OCI-LY7 (cell line): ENCODE measurements at regions not wholly inside any gene's neighbourhood (a gene's known extent, or its start where the extent isn't known, plus 50 kb on each side); places are given as distances from the start of the nearest gene placed in this dataset.

Source experiments
- BruUV-seq: library from RNA; stranded (reverse); fragments of 400-500 nt; replicated peaks from 2 replicates; lab custom pipeline; 2021; lab: Mats Ljungman, UMichigan
- CTCF ChIA-PET: fragments of 300-600 bp; sonication (Branson Sonifier 250); formaldehyde crosslinking; loops from one replicate; lab custom pipeline; 2022; ENCODE audit warnings: antibody characterized with exemption; ENCODE audit not compliant: unreplicated experiment; lab: Charles Lee
- POLR2A ChIA-PET: fragments of 300-600 bp; sonication (Branson Sonifier 250); formaldehyde crosslinking; loops from one replicate; lab custom pipeline; 2022; ENCODE audit warnings: antibody characterized with exemption; lab: Charles Lee
- DNase-seq: peaks from one replicate; pipeline ENCODE4 v3.0.0-alpha.2; 2015; ENCODE audit warnings: low spot score
- H2AFZ ChIP-seq: fragments of 200-600 bp; sonication (generic), shearing (Covaris generic); 2 replicates; pipeline ENCODE4 v1.6.1; 2014; ENCODE audit warnings: mild to moderate bottlenecking, antibody characterized with exemption, low read length, moderate library complexity
- H3K27ac ChIP-seq: fragments of 200-600 bp; sonication (generic); 2 replicates; pipeline ENCODE4 v1.5.1; 2014; ENCODE audit warnings: mixed run types, low read depth, mild to moderate bottlenecking, moderate library complexity, low read length, inconsistent platforms; ENCODE audit not compliant: poor library complexity, severe bottlenecking
- H3K36me3 ChIP-seq: fragments of 200-600 bp; sonication (generic); 2 replicates; pipeline ENCODE4 v1.6.1; 2014; ENCODE audit warnings: mild to moderate bottlenecking, antibody characterized with exemption, low read length, moderate library complexity, mixed read lengths; ENCODE audit not compliant: insufficient read depth
- H3K4me1 ChIP-seq: fragments of 200-600 bp; sonication (generic); 2 replicates; pipeline ENCODE4 v1.5.1; 2014; ENCODE audit warnings: mild to moderate bottlenecking, low read length; ENCODE audit not compliant: insufficient read depth, poor library complexity, severe bottlenecking
- H3K4me2 ChIP-seq: fragments of 200-600 bp; sonication (generic); 2 replicates; pipeline ENCODE4 v1.6.1; 2014; ENCODE audit warnings: mild to moderate bottlenecking, low read length
- H3K4me3 ChIP-seq: fragments of 200-600 bp; sonication (generic); 2 replicates; pipeline ENCODE4 v1.5.1; 2014; ENCODE audit warnings: mild to moderate bottlenecking, low read depth, low read length; ENCODE audit not compliant: poor library complexity, severe bottlenecking
- H3K79me2 ChIP-seq: fragments of 200-600 bp; sonication (generic); 2 replicates; pipeline ENCODE4 v1.6.1; 2016; ENCODE audit warnings: low read depth, mild to moderate bottlenecking, low read length, moderate library complexity, mixed read lengths; ENCODE audit not compliant: insufficient read depth
- H3K9me2 ChIP-seq: fragments of 200-600 bp; sonication (generic); 2 replicates; pipeline ENCODE4 v1.6.1; 2016; ENCODE audit warnings: mild to moderate bottlenecking, low read length, mixed read lengths; ENCODE audit not compliant: insufficient read depth
- H3K9me3 ChIP-seq: fragments of 200-600 bp; sonication (generic); 2 replicates; pipeline ENCODE4 v1.6.1; 2014; ENCODE audit warnings: mild to moderate bottlenecking, mixed run types, low read length, mixed read lengths
- H4K20me1 ChIP-seq: fragments of 200-600 bp; sonication (generic); 2 replicates; pipeline ENCODE4 v1.6.1; 2014; ENCODE audit warnings: mild to moderate bottlenecking, antibody characterized with exemption, low read length, moderate library complexity, mixed read lengths; ENCODE audit not compliant: insufficient read depth
- EZH2phosphoT487 ChIP-seq: fragments of 200-600 bp; sonication (generic); IDR thresholded peaks from 2 replicates; pipeline ENCODE4 v1.6.1; 2018; ENCODE audit warnings: low read depth, borderline replicate concordance, mild to moderate bottlenecking, mixed run types, antibody characterized with exemption, low read length, moderate library complexity, mixed read lengths
- intact Hi-C: fragments of 100-400 bp; cut with micrococcal nuclease; formaldehyde crosslinking; loops from one replicate; pipeline ENCODE4 v1.10.0; 2022; ENCODE audit not compliant: unreplicated experiment
- TF ChIP-seq, protein P1 (sequence below): fragments of 200-600 bp; sonication (generic); conservative IDR thresholded peaks from 2 replicates; pipeline ENCODE4 v1.5.1; 2014; ENCODE audit warnings: mild to moderate bottlenecking, antibody characterized with exemption, low read length, moderate library complexity, mixed read lengths

DNA sequence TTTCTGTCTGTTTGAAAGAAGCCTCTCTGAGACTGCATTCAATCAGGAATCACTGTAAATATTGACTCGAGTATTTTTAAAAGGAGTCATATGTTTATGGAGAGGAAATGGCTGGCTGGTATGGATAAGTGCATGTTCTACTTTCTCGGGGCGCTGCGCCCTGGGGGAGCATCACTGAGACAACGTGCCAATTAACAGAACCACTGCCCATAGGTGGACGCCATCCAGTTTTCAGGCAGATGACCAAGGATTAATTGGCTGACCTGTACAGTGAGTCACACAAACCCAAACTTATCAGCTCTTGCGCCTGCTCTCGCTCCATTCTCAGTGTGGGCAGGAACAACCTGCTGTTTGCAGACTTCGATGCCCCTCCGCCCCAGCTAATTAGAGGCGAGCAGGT, 571.2 kb downstream of the QKI start:
- H3K36me3 ChIP-seq, result no peaks in the 10 kb centered on the region
- H2AFZ ChIP-seq, result no peak overlapping the region
- TF ChIP-seq EZH2phosphoT487, result no peak
- TF ChIP-seq, protein P1, sequence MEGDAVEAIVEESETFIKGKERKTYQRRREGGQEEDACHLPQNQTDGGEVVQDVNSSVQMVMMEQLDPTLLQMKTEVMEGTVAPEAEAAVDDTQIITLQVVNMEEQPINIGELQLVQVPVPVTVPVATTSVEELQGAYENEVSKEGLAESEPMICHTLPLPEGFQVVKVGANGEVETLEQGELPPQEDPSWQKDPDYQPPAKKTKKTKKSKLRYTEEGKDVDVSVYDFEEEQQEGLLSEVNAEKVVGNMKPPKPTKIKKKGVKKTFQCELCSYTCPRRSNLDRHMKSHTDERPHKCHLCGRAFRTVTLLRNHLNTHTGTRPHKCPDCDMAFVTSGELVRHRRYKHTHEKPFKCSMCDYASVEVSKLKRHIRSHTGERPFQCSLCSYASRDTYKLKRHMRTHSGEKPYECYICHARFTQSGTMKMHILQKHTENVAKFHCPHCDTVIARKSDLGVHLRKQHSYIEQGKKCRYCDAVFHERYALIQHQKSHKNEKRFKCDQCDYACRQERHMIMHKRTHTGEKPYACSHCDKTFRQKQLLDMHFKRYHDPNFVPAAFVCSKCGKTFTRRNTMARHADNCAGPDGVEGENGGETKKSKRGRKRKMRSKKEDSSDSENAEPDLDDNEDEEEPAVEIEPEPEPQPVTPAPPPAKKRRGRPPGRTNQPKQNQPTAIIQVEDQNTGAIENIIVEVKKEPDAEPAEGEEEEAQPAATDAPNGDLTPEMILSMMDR, result no peak
- no peaks in the 10 kb centered on the region for H3K9me2 ChIP-seq
- no peaks in the 10 kb centered on the region for H4K20me1 ChIP-seq
- H3K27ac ChIP-seq, result no peak overlapping the region
- ChIA-PET POLR2A (no interaction called here), CTCF (no interaction called here)
- no peaks in the 10 kb centered on the region for H3K4me1 ChIP-seq
- no peak overlapping the region for H3K4me2 ChIP-seq
- no TSS peak for BruUV-seq
- DNase-seq, result no peak
- H3K9me3 ChIP-seq, result no peaks in the 10 kb centered on the region
- intact Hi-C loops, result no loop called here
- H3K79me2 ChIP-seq, result no peaks in the 10 kb centered on the region
- H3K4me3 ChIP-seq, result no peak overlapping the region

- Histone ChIP-seq H3K79me2 (no peaks in the 10 kb centered on the region), H3K4me3 (no peak overlapping the region), H3K4me2 (no peak overlapping the region), H3K9me2 (no peaks in the 10 kb centered on the region), H3K9me3 (no peaks in the 10 kb centered on the region), H2AFZ (no peak overlapping the region), H3K36me3 (no peaks in the 10 kb centered on the region), H3K4me1 (no peaks in the 10 kb centered on the region), H3K27ac (no peak overlapping the region), H4K20me1 (no peaks in the 10 kb centered on the region)
- no peak for DNase-seq
- no TSS peak for BruUV-seq
- CTCF ChIA-PET, result no interaction called here
- intact Hi-C loops, result no loop called here
- TF ChIP-seq, protein P1, result no peak
- no peak for TF ChIP-seq EZH2phosphoT487
- POLR2A ChIA-PET, result no interaction called here
Measured at GRCh38 chr6:163985040-163985439, 570.5 kb downstream of the QKI start.

DNA sequence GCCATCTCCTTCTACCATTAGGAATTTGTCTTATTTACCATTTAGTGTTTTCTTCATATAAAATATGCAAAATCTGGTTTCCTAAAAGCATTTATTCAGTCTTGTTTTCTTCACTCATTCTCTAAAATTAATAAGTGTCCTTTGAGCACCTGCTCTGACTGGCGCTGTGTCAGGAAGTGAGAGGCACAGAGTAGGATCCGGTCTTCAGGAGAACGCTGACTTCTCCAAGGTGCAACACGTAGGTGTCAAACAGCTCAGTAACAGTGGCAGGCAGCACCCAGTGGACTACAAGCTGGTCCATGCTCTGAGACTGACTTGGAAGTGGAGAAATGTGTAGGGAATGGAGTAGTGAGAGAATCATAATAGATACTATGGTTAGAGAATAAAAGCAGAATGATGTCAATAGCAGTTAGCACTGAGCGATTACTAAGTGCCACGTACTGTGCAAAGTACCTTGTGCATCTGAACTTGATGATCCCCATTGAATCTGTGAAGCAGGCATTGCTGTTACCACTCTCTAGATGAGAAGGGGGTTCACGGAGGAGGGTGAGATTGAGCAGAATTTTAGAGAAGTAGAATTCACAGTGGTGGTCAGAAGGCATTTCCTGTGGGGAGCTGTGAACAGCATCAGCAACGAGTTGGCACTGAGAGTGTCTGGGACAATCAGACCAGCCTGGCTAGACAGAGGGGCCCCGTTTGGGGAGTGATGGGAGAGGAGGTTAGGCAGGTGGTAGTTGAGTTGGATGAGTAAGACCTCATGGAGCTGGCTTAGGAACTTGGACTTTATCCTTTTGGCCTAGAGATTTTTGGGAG, 569.8 kb downstream of the QKI start:
- Histone ChIP-seq H3K9me3 (no peaks in the 10 kb centered on the region), H3K27ac (no peak overlapping the region), H2AFZ (peak overlapping the region; percentile 57; the same call in 1 of the 2 replicates), H3K79me2 (no peaks in the 10 kb centered on the region), H3K9me2 (no peaks in the 10 kb centered on the region), H3K4me3 (no peak overlapping the region), H4K20me1 (no peaks in the 10 kb centered on the region), H3K4me1 (no peaks in the 10 kb centered on the region), H3K36me3 (no peaks in the 10 kb centered on the region), H3K4me2 (peak overlapping the region; percentile 25; the same call in 1 of the 2 replicates)
- intact Hi-C loops, result no loop called here
- peak; percentile 4 for DNase-seq
- ChIA-PET POLR2A (no interaction called here), CTCF (no interaction called here)
- no TSS peak for BruUV-seq
- TF ChIP-seq, protein P1, result no peak
- TF ChIP-seq EZH2phosphoT487, result no peak
